Astrocyte (in vitro differentiated cells and primary cell): ENCODE measurements at regions not wholly inside any gene's neighbourhood (a gene's known extent, or its start where the extent isn't known, plus 50 kb on each side); places are given as distances from the start of the nearest gene placed in this dataset.

Experiments used
- EZH2 ChIP-seq: IDR thresholded peaks from 2 replicates; pipeline ENCODE4 v1.6.1; 2012; ENCODE audit warnings: mild to moderate bottlenecking, low read length, inconsistent platforms; ENCODE audit not compliant: insufficient read depth
- TF ChIP-seq, protein P1 (sequence below): IDR thresholded peaks from 2 replicates; pipeline ENCODE4 v1.5.1; 2011; ENCODE audit warnings: low read depth, mild to moderate bottlenecking, inconsistent platforms, low read length, moderate library complexity; ENCODE audit not compliant: insufficient read depth

DNA sequence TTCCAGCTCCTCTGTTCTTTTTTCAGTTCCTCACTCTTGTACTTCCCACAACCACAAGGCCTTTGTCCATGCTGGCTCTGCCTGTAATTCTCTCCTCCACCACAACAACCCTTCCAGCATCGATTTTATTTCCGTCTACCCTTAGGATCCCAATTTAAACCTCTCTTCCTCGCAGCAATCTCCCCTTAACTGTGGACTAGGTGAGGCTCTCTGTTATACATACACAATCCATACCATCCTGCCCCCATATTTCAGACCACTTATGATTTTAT lies 90.4 kb upstream of the ZC3H11B start:
- TF ChIP-seq, protein P1, sequence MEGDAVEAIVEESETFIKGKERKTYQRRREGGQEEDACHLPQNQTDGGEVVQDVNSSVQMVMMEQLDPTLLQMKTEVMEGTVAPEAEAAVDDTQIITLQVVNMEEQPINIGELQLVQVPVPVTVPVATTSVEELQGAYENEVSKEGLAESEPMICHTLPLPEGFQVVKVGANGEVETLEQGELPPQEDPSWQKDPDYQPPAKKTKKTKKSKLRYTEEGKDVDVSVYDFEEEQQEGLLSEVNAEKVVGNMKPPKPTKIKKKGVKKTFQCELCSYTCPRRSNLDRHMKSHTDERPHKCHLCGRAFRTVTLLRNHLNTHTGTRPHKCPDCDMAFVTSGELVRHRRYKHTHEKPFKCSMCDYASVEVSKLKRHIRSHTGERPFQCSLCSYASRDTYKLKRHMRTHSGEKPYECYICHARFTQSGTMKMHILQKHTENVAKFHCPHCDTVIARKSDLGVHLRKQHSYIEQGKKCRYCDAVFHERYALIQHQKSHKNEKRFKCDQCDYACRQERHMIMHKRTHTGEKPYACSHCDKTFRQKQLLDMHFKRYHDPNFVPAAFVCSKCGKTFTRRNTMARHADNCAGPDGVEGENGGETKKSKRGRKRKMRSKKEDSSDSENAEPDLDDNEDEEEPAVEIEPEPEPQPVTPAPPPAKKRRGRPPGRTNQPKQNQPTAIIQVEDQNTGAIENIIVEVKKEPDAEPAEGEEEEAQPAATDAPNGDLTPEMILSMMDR = no peak
- TF ChIP-seq EZH2 = no peak
